K562 (cell line): ENCODE measurements at regions not wholly inside any gene's neighbourhood (a gene's known extent, or its start where the extent isn't known, plus 50 kb on each side); places are given as distances from the start of the nearest gene placed in this dataset.

Experiments used
- ATAC-seq: fragments of 200-7000 bp; cut with Tn5 transposase; 3 replicates; pipeline ENCODE4 v1.9.1; 2020; ENCODE audit warnings: moderate library complexity
- BruUV-seq: library from RNA; stranded (reverse); fragments of 400-500 nt; replicated peaks from 2 replicates; lab custom pipeline; 2021; lab: Mats Ljungman, UMichigan
- CTCF ChIA-PET: fragments of 300-600 bp; formaldehyde crosslinking; extraction: SDS; loops from one replicate; lab custom pipeline; 2021; ENCODE audit warnings: low intra/inter-chr PET ratio; lab: Yijun Ruan, JAX
- POLR2A ChIA-PET: fragments of 300-600, 350-650 bp; sonication (Branson Sonifier 250); formaldehyde crosslinking; extraction: SDS; loops from one replicate; lab custom pipeline; 2021; ENCODE audit warnings: antibody characterized with exemption, inconsistent platforms; lab: Yijun Ruan, JAX
- DNase-seq, 4 experiments: peaks; one replicate each; pipeline versions ENCODE4 v3.0.0 to v3.0.0-alpha.2; 2011 to 2018; ENCODE audit warnings: low spot score in 3 of 4, mixed read lengths in 3 of 4; ENCODE audit errors: extremely low read depth in 1 of 4
- FAIRE-seq: peaks from 2 replicates; lab custom pipeline; 2011; peaks lifted over from hg19 to GRCh38; lab: Jason Lieb, UNC
- H2AFZ ChIP-seq: 2 replicates; pipeline ENCODE4 v1.6.0; 2011; ENCODE audit warnings: low read depth, low read length, control low read depth, inconsistent platforms
- H3K27ac ChIP-seq: fragments of 200-600 bp; 3 replicates; pipeline ENCODE4 v1.8.0; 2011; ENCODE audit warnings: low read depth, mild to moderate bottlenecking, control low read depth, inconsistent platforms, low read length, moderate library complexity, mixed read lengths; ENCODE audit errors: extremely low read depth
- H3K27me3 ChIP-seq, 2 experiments: fragments of 300-600 bp in 1 of 2; 2 replicates in 1 of 2; 3 replicates in 1 of 2; pipeline versions ENCODE4 v1.6.0 to v1.8.0; 2011; ENCODE audit warnings: inconsistent platforms in 2 of 2, low read length in 2 of 2, mild to moderate bottlenecking in 1 of 2, mixed read lengths in 1 of 2, moderate library complexity in 1 of 2; ENCODE audit not compliant: control insufficient read depth in 2 of 2, insufficient read depth in 2 of 2
- H3K36me3 ChIP-seq: fragments of 300-600 bp; 3 replicates; pipeline ENCODE4 v1.8.0; 2011; ENCODE audit warnings: mild to moderate bottlenecking, low read length, inconsistent platforms; ENCODE audit not compliant: control insufficient read depth, insufficient read depth
- H3K4me1 ChIP-seq, 2 experiments: fragments of 200-600 bp in 1 of 2; replicated peaks in 1 of 2; 2 replicates in 1 of 2; 3 replicates in 1 of 2; pipeline versions ENCODE4 v1.5.1 to v1.8.0; 2011; ENCODE audit warnings: inconsistent platforms in 2 of 2, low read length in 2 of 2, mild to moderate bottlenecking in 1 of 2, mixed read lengths in 1 of 2, moderate library complexity in 1 of 2; ENCODE audit not compliant: control insufficient read depth in 2 of 2, insufficient read depth in 2 of 2
- H3K4me2 ChIP-seq: 2 replicates; pipeline ENCODE4 v1.6.1; 2011; ENCODE audit warnings: low read length, control low read depth, inconsistent platforms, mixed read lengths; ENCODE audit not compliant: insufficient read depth
- H3K4me3 ChIP-seq: fragments of 200-600 bp; sonication (generic), shearing (Covaris generic); 2 replicates; pipeline ENCODE4 v1.5.1; 2016; ENCODE audit warnings: control low read depth, inconsistent platforms
- H3K79me2 ChIP-seq: fragments of 200-600 bp; 3 replicates; pipeline ENCODE4 v1.8.0; 2011; ENCODE audit warnings: low read length, inconsistent platforms; ENCODE audit not compliant: control insufficient read depth, insufficient read depth
- H3K9ac ChIP-seq, 2 experiments: 2 replicates each; pipeline versions ENCODE4 v1.6.0 to v1.6.1; 2011; ENCODE audit warnings: low read depth in 2 of 2, low read length in 2 of 2, control low read depth in 1 of 2, inconsistent platforms in 1 of 2, mild to moderate bottlenecking in 1 of 2, mixed read lengths in 1 of 2; ENCODE audit not compliant: insufficient read depth in 1 of 2
- H3K9me1 ChIP-seq: one replicate; pipeline ENCODE4 v1.6.0; 2011; ENCODE audit warnings: inconsistent platforms, mild to moderate bottlenecking, low read length, moderate library complexity; ENCODE audit not compliant: control insufficient read depth, insufficient read depth
- H3K9me3 ChIP-seq: replicated peaks from 2 replicates; pipeline ENCODE4 v1.5.1; 2011; ENCODE audit warnings: low read depth, low read length, inconsistent platforms; ENCODE audit not compliant: control insufficient read depth, insufficient read depth
- H4K20me1 ChIP-seq: replicated peaks from 2 replicates; pipeline ENCODE4 v1.6.1; 2011; ENCODE audit warnings: low read length, inconsistent platforms, mixed read lengths; ENCODE audit not compliant: control insufficient read depth, insufficient read depth
- CCNT2 ChIP-seq: IDR thresholded peaks from 2 replicates; pipeline ENCODE4 v1.6.1; 2011; ENCODE audit warnings: borderline replicate concordance, low read depth, mild to moderate bottlenecking, moderate library complexity, mixed read lengths, low read length; ENCODE audit not compliant: insufficient read length; ENCODE audit errors: extremely low read depth
- ELF1 ChIP-seq: fragments of 200-800 bp; sonication (Bioruptor generic); IDR thresholded peaks from 2 replicates; pipeline ENCODE4 v1.6.1; 2016; ENCODE audit warnings: missing genetic modification characterization, missing compliant biosample characterization
- GTF2E2 ChIP-seq: fragments of 200-800 bp; sonication (Bioruptor generic); IDR thresholded peaks from 2 replicates; pipeline ENCODE4 v1.6.1; 2016; ENCODE audit warnings: missing genetic modification characterization, missing compliant biosample characterization
- GTF3C2 ChIP-seq: IDR thresholded peaks from 3 replicates; pipeline ENCODE4 v1.6.1; 2011; ENCODE audit warnings: borderline replicate concordance, mild to moderate bottlenecking, moderate library complexity; ENCODE audit not compliant: insufficient read length; ENCODE audit errors: extremely low read depth
- KLF10 ChIP-seq: fragments of 250-450 bp; sonication (Bioruptor Pico); IDR thresholded peaks from 2 replicates; pipeline ENCODE4 v1.6.1; 2021; ENCODE audit warnings: matching md5 sums
- MAX ChIP-seq: sonication (generic); formaldehyde crosslinking; IDR thresholded peaks from 2 replicates; pipeline ENCODE4 v1.9.0; 2022; ENCODE audit warnings: mild to moderate bottlenecking, missing genetic modification reagents
- MTA1 ChIP-seq: fragments of 450-650 bp; IDR thresholded peaks from 2 replicates; pipeline ENCODE4 v1.6.1; 2017; ENCODE audit warnings: borderline replicate concordance
- POLR2B ChIP-seq: fragments of 450-650 bp; IDR thresholded peaks from 2 replicates; pipeline ENCODE4 v1.6.1; 2018; ENCODE audit warnings: low read depth; ENCODE audit not compliant: partially characterized antibody
- SNRNP70 ChIP-seq: fragments of 200-400 bp; formaldehyde crosslinking; optimal IDR thresholded peaks from 2 replicates; pipeline ENCODE3; 2017; ENCODE audit warnings: low read depth, low read length
- TFAM ChIP-seq: fragments of 250-450 bp; sonication (Bioruptor Pico); conservative IDR thresholded peaks from 2 replicates; pipeline ENCODE4 v1.5.0; 2021; ENCODE audit warnings: mild to moderate bottlenecking, moderate library complexity
- ZNF407 ChIP-seq: fragments of 450-650 bp; IDR thresholded peaks from 2 replicates; pipeline ENCODE4 v1.6.1; 2016; ENCODE audit warnings: low read depth
- ZNF696 ChIP-seq: fragments of 250-450 bp; sonication (Bioruptor Pico); conservative IDR thresholded peaks from 2 replicates; pipeline ENCODE4 v1.4.0; 2020; ENCODE audit warnings: mild to moderate bottlenecking, moderate library complexity
- WGBS: fragments of 100-300 bp; shearing (Covaris generic); methylation state at CpG from one replicate; pipeline ENCODE4 v1.1.6; 2016; ENCODE audit warnings: low coverage, mixed read lengths; ENCODE audit not compliant: insufficient coverage; ENCODE audit errors: missing lambda C conversion rate; 5-methylcytosine and 5-hydroxymethylcytosine counted together
- in situ Hi-C: fragments of 300-500 bp; cut with MboI; formaldehyde crosslinking; loops from 4 replicates; pipeline ENCODE4 v1.15.0; 2018; ENCODE audit warnings: inconsistent platforms, mixed read lengths
- intact Hi-C: fragments of 100-400 bp; cut with micrococcal nuclease; formaldehyde crosslinking; loops from 2 replicates; pipeline ENCODE4 v1.14.2; 2022

- Histone ChIP-seq H3K4me1 (no peaks in the 10 kb centered on the region), H3K4me2 (no peak overlapping the region), H3K36me3 (no peaks in the 10 kb centered on the region), H3K79me2 (no peaks in the 10 kb centered on the region), H3K27ac (no peak overlapping the region), H4K20me1 (no peaks in the 10 kb centered on the region), H3K9me3 (no peaks in the 10 kb centered on the region), H3K9ac (no peak overlapping the region), H3K4me3 (no peak overlapping the region), H3K27me3 (no peaks in the 10 kb centered on the region), H3K9me1 (no peaks in the 10 kb centered on the region), H2AFZ (no peak overlapping the region)
- FAIRE-seq: no peak
- BruUV-seq: no TSS peak
- intact Hi-C loops: no loop called here
- no peak for ATAC-seq
- WGBS: 0% methylated on average over 1 of the region's 1 CpG
- no peak for DNase-seq
- ChIA-PET POLR2A (no interaction called here), CTCF (no interaction called here)
- in situ Hi-C loops: no loop called here
- TF ChIP-seq POLR2B (no peak), ZNF407 (no peak), KLF10 (no peak), ELF1 (tag) (no peak), GTF2E2 (tag) (no peak), TFAM (CRISPR knock-in tag) (no peak), GTF3C2 (no peak), SNRNP70 (no peak), MAX (CRISPR knock-in tag) (no peak), MTA1 (no peak), ZNF696 (CRISPR knock-in tag) (no peak), CCNT2 (no peak)
These were observed 152.0 kb upstream of the SLC10A2 start for GRCh38 chr13:103218253-103218652.
